GM23338 (cell line): ENCODE measurements at regions not wholly inside any gene's neighbourhood (a gene's known extent, or its start where the extent isn't known, plus 50 kb on each side); places are given as distances from the start of the nearest gene placed in this dataset.

ENCODE experiments used
- ATAC-seq: fragments of 200-7000 bp; cut with Tn5 transposase; 3 replicates; pipeline ENCODE4 v1.9.1; 2020
- DNase-seq: peaks from one replicate; pipeline ENCODE4 v3.0.0-alpha.2; 2015; ENCODE audit warnings: low spot score
- H2AFZ ChIP-seq: fragments of 200-600 bp; sonication (generic); 2 replicates; pipeline ENCODE4 v1.8.0; 2016; ENCODE audit warnings: antibody characterized with exemption, mild to moderate bottlenecking, moderate library complexity
- H3F3A ChIP-seq: fragments of 200-600 bp; sonication (generic); replicated peaks from 2 replicates; pipeline ENCODE4 v1.8.0; 2017; ENCODE audit warnings: antibody characterized with exemption, mixed run types, low read depth
- H3K27ac ChIP-seq: fragments of 200-600 bp; sonication (generic); 2 replicates; pipeline ENCODE4 v1.6.1; 2016; ENCODE audit warnings: low read depth
- H3K27me3 ChIP-seq: fragments of 200-600 bp; sonication (generic); 2 replicates; pipeline ENCODE4 v1.8.0; 2016; ENCODE audit warnings: mild to moderate bottlenecking, mixed run types, moderate library complexity; ENCODE audit not compliant: insufficient read depth
- H3K36me3 ChIP-seq: fragments of 200-600 bp; sonication (generic); 2 replicates; pipeline ENCODE4 v1.8.0; 2016; ENCODE audit warnings: mild to moderate bottlenecking; ENCODE audit not compliant: insufficient read depth
- H3K4me1 ChIP-seq: fragments of 200-600 bp; sonication (generic); 2 replicates; pipeline ENCODE4 v1.8.0; 2016; ENCODE audit warnings: mild to moderate bottlenecking, moderate library complexity; ENCODE audit not compliant: insufficient read depth
- H3K4me2 ChIP-seq: fragments of 200-600 bp; sonication (generic); 2 replicates; pipeline ENCODE4 v1.7.1; 2017; ENCODE audit warnings: mixed run types
- H3K4me3 ChIP-seq: fragments of 200-600 bp; sonication (generic); 2 replicates; pipeline ENCODE4 v1.6.1; 2016; ENCODE audit warnings: mixed run types
- H3K79me2 ChIP-seq: fragments of 200-600 bp; sonication (generic); replicated peaks from 2 replicates; pipeline ENCODE4 v1.8.0; 2017; ENCODE audit warnings: mild to moderate bottlenecking; ENCODE audit not compliant: insufficient read depth
- H3K9me2 ChIP-seq: fragments of 200-600 bp; sonication (generic); 2 replicates; pipeline ENCODE4 v1.8.0; 2017; ENCODE audit not compliant: insufficient read depth
- H4K20me1 ChIP-seq: fragments of 200-600 bp; sonication (generic); replicated peaks from 2 replicates; pipeline ENCODE4 v1.8.0; 2017; ENCODE audit warnings: mild to moderate bottlenecking; ENCODE audit not compliant: insufficient read depth
- H3K27ac Mint-ChIP-seq: 2 replicates; pipeline ENCODE4 v1.8.0; 2020; ENCODE audit warnings: inconsistent platforms, mild to moderate bottlenecking, moderate library complexity, mixed read lengths
- H3K27me3 Mint-ChIP-seq: 3 replicates; pipeline ENCODE4 v1.8.0; 2022; ENCODE audit warnings: low read depth, mild to moderate bottlenecking, moderate library complexity, mixed read lengths, inconsistent platforms; ENCODE audit not compliant: insufficient read depth, poor library complexity
- H3K36me3 Mint-ChIP-seq: 3 replicates; pipeline ENCODE4 v1.8.0; 2021; ENCODE audit warnings: low read depth, mild to moderate bottlenecking, inconsistent platforms, moderate library complexity, mixed read lengths
- H3K4me1 Mint-ChIP-seq: 3 replicates; pipeline ENCODE4 v1.8.0; 2020; ENCODE audit warnings: mild to moderate bottlenecking, inconsistent platforms, mixed read lengths
- H3K4me3 Mint-ChIP-seq: 3 replicates; pipeline ENCODE4 v1.8.0; 2021; ENCODE audit warnings: moderate library complexity, mild to moderate bottlenecking, inconsistent platforms, mixed read lengths
- H3K9me3 Mint-ChIP-seq: 3 replicates; pipeline ENCODE4 v1.8.0; 2020; ENCODE audit warnings: moderate library complexity, mild to moderate bottlenecking, inconsistent platforms, mixed read lengths
- CREB1 ChIP-seq: fragments of 250-450 bp; sonication (Bioruptor Pico); IDR thresholded peaks from 2 replicates; pipeline ENCODE4 v1.5.0; 2020; ENCODE audit warnings: low read depth, mild to moderate bottlenecking, moderate library complexity
- EZH2 ChIP-seq: fragments of 200-600 bp; sonication (generic); IDR thresholded peaks from one replicate; pipeline ENCODE4 v1.8.0; 2017; ENCODE audit warnings: antibody characterized with exemption, mild to moderate bottlenecking, low read depth; ENCODE audit not compliant: unreplicated experiment
- NANOG ChIP-seq: IDR thresholded peaks from 2 replicates; pipeline ENCODE4 v1.6.1; 2016; ENCODE audit warnings: antibody characterized with exemption, borderline replicate concordance
- POLR2AphosphoS5 ChIP-seq: IDR thresholded peaks from 2 replicates; pipeline ENCODE4 v1.6.1; 2016; ENCODE audit warnings: antibody characterized with exemption, low read depth
- REST ChIP-seq: IDR thresholded peaks from one replicate; pipeline ENCODE4 v1.6.1; 2018; ENCODE audit warnings: antibody characterized with exemption; ENCODE audit not compliant: unreplicated experiment
- ZNF114 ChIP-seq: fragments of 250-450 bp; sonication (Bioruptor Pico); IDR thresholded peaks from 2 replicates; pipeline ENCODE4 v1.5.0; 2020; ENCODE audit warnings: mild to moderate bottlenecking, moderate library complexity
- ZNF331 ChIP-seq: fragments of 250-450 bp; sonication (Bioruptor Pico); IDR thresholded peaks from 2 replicates; pipeline ENCODE4 v1.5.0; 2020; ENCODE audit warnings: low read depth, mild to moderate bottlenecking, moderate library complexity
- ZNF462 ChIP-seq: fragments of 250-450 bp; sonication (Bioruptor Pico); IDR thresholded peaks from 2 replicates; pipeline ENCODE4 v1.5.0; 2020; ENCODE audit warnings: mild to moderate bottlenecking, moderate library complexity

- TF ChIP-seq ZNF462 (CRISPR knock-in tag) (no peak), POLR2AphosphoS5 (no peak)
These were observed 300.7 kb upstream of the SYT1 start (continued) for GRCh38 chr12:78563826-78564225.

- ATAC-seq (no peak), DNase-seq (no peak)
- H3K27ac ChIP-seq: no peak overlapping the region
- H4K20me1 ChIP-seq: no peaks in the 10 kb centered on the region
- no peaks in the 10 kb centered on the region for H3K36me3 Mint-ChIP-seq
- H3K9me2 ChIP-seq: no peaks in the 10 kb centered on the region
- peaks cover 12% of the 10 kb centered on the region for H3K4me1 Mint-ChIP-seq
- H3F3A ChIP-seq: no peaks in the 10 kb centered on the region
- no peak overlapping the region for H2AFZ ChIP-seq
- no peak overlapping the region for H3K4me3 Mint-ChIP-seq
- H3K79me2 ChIP-seq: no peaks in the 10 kb centered on the region
- no peak for TF ChIP-seq EZH2
- no peak for TF ChIP-seq REST
- no peak for TF ChIP-seq ZNF331 (CRISPR knock-in tag)
- no peak for TF ChIP-seq ZNF114 (CRISPR knock-in tag)
- no peak for TF ChIP-seq CREB1 (CRISPR knock-in tag)
- TF ChIP-seq NANOG: no peak
- peaks cover 4% of the 10 kb centered on the region; the same call in 1 of the 2 replicates for H3K4me1 ChIP-seq
- no peak overlapping the region for H3K27ac Mint-ChIP-seq
- no peak overlapping the region for H3K4me3 ChIP-seq
- H3K4me2 ChIP-seq: no peak overlapping the region
- H3K27me3 ChIP-seq: no peaks in the 10 kb centered on the region
- H3K36me3 ChIP-seq: no peaks in the 10 kb centered on the region
- no peaks in the 10 kb centered on the region for H3K9me3 Mint-ChIP-seq
- H3K27me3 Mint-ChIP-seq: no peaks in the 10 kb centered on the region
These were observed 298.1 kb upstream of the SYT1 start for GRCh38 chr12:78566456-78566855.
